Thyroid gland (tissue), 4 donors: ENCODE measurements at regions not wholly inside any gene's neighbourhood (a gene's known extent, or its start where the extent isn't known, plus 50 kb on each side); places are given as distances from the start of the nearest gene placed in this dataset.

Experiments
- POLR2A ChIP-seq, 2 donors: fragments of 450-650 bp; IDR thresholded peaks; one replicate each; pipeline ENCODE4 v1.6.1; 2017; ENCODE audit warnings: antibody characterized with exemption in 2 of 2, mild to moderate bottlenecking in 2 of 2, moderate library complexity in 1 of 2
- TF ChIP-seq, protein P1 (sequence below), 6 experiments: fragments of 200-600 bp in 3 of 6; fragments of 450-650 bp in 3 of 6; sonication (generic) in 3 of 6; IDR thresholded peaks; one replicate each; pipeline ENCODE4 v1.5.1; 2016 to 2019; ENCODE audit warnings: antibody characterized with exemption in 6 of 6, mild to moderate bottlenecking in 2 of 6, inconsistent platforms in 1 of 6, moderate library complexity in 1 of 6

- TF ChIP-seq, protein P1, sequence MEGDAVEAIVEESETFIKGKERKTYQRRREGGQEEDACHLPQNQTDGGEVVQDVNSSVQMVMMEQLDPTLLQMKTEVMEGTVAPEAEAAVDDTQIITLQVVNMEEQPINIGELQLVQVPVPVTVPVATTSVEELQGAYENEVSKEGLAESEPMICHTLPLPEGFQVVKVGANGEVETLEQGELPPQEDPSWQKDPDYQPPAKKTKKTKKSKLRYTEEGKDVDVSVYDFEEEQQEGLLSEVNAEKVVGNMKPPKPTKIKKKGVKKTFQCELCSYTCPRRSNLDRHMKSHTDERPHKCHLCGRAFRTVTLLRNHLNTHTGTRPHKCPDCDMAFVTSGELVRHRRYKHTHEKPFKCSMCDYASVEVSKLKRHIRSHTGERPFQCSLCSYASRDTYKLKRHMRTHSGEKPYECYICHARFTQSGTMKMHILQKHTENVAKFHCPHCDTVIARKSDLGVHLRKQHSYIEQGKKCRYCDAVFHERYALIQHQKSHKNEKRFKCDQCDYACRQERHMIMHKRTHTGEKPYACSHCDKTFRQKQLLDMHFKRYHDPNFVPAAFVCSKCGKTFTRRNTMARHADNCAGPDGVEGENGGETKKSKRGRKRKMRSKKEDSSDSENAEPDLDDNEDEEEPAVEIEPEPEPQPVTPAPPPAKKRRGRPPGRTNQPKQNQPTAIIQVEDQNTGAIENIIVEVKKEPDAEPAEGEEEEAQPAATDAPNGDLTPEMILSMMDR (IDR thresholded peaks at IDR 0.05), result no peak
- TF ChIP-seq POLR2A (IDR thresholded peaks at IDR 0.05), result no peak
Measured at GRCh38 chr10:55024713-55025112, 223.7 kb upstream of the PCDH15 start.
